H1 (cell line): ENCODE measurements at regions not wholly inside any gene's neighbourhood (a gene's known extent, or its start where the extent isn't known, plus 50 kb on each side); places are given as distances from the start of the nearest gene placed in this dataset.

Source experiments
- CHD2 ChIP-seq: IDR thresholded peaks from 2 replicates; pipeline ENCODE4 v1.6.1; 2012; ENCODE audit warnings: low read length, improper control_type of control experiment
- KDM1A ChIP-seq: fragments of 200-600, 300-600 bp; sonication (generic); IDR thresholded peaks from 2 replicates; pipeline ENCODE4 v1.7.1; 2016; ENCODE audit warnings: mild to moderate bottlenecking, low read length, borderline replicate concordance
- TBP ChIP-seq: IDR thresholded peaks from 2 replicates; pipeline ENCODE4 v1.6.1; 2011; ENCODE audit warnings: low read depth, low read length, improper control_type of control experiment
- TF ChIP-seq, protein P1 (sequence below): fragments of 300-600 bp; sonication (generic); IDR thresholded peaks from 2 replicates; pipeline ENCODE4 v1.7.1; 2012; ENCODE audit warnings: low read length, moderate library complexity, mild to moderate bottlenecking, inconsistent platforms; ENCODE audit not compliant: insufficient replicate concordance

DNA sequence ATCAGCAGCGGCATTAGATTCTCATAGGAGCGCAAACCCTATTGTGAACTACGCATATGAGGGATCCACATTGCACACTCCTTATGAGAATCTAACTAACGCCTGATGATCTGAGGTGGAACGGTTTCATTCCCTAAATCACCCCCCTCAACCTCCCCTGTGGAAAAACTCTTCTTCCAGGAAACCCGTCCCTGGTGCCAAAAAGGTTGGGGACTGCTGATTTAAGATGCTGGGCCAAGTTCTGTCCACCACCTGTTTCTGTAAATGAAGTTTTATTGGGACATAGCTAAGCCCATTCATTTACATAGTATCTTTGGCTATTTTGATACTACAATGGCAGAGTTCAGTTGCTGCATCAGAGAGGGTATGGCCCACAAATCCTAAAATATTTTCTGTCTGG, 268.2 kb upstream of the PRDM1 start (continued):
- TF ChIP-seq, protein P1, sequence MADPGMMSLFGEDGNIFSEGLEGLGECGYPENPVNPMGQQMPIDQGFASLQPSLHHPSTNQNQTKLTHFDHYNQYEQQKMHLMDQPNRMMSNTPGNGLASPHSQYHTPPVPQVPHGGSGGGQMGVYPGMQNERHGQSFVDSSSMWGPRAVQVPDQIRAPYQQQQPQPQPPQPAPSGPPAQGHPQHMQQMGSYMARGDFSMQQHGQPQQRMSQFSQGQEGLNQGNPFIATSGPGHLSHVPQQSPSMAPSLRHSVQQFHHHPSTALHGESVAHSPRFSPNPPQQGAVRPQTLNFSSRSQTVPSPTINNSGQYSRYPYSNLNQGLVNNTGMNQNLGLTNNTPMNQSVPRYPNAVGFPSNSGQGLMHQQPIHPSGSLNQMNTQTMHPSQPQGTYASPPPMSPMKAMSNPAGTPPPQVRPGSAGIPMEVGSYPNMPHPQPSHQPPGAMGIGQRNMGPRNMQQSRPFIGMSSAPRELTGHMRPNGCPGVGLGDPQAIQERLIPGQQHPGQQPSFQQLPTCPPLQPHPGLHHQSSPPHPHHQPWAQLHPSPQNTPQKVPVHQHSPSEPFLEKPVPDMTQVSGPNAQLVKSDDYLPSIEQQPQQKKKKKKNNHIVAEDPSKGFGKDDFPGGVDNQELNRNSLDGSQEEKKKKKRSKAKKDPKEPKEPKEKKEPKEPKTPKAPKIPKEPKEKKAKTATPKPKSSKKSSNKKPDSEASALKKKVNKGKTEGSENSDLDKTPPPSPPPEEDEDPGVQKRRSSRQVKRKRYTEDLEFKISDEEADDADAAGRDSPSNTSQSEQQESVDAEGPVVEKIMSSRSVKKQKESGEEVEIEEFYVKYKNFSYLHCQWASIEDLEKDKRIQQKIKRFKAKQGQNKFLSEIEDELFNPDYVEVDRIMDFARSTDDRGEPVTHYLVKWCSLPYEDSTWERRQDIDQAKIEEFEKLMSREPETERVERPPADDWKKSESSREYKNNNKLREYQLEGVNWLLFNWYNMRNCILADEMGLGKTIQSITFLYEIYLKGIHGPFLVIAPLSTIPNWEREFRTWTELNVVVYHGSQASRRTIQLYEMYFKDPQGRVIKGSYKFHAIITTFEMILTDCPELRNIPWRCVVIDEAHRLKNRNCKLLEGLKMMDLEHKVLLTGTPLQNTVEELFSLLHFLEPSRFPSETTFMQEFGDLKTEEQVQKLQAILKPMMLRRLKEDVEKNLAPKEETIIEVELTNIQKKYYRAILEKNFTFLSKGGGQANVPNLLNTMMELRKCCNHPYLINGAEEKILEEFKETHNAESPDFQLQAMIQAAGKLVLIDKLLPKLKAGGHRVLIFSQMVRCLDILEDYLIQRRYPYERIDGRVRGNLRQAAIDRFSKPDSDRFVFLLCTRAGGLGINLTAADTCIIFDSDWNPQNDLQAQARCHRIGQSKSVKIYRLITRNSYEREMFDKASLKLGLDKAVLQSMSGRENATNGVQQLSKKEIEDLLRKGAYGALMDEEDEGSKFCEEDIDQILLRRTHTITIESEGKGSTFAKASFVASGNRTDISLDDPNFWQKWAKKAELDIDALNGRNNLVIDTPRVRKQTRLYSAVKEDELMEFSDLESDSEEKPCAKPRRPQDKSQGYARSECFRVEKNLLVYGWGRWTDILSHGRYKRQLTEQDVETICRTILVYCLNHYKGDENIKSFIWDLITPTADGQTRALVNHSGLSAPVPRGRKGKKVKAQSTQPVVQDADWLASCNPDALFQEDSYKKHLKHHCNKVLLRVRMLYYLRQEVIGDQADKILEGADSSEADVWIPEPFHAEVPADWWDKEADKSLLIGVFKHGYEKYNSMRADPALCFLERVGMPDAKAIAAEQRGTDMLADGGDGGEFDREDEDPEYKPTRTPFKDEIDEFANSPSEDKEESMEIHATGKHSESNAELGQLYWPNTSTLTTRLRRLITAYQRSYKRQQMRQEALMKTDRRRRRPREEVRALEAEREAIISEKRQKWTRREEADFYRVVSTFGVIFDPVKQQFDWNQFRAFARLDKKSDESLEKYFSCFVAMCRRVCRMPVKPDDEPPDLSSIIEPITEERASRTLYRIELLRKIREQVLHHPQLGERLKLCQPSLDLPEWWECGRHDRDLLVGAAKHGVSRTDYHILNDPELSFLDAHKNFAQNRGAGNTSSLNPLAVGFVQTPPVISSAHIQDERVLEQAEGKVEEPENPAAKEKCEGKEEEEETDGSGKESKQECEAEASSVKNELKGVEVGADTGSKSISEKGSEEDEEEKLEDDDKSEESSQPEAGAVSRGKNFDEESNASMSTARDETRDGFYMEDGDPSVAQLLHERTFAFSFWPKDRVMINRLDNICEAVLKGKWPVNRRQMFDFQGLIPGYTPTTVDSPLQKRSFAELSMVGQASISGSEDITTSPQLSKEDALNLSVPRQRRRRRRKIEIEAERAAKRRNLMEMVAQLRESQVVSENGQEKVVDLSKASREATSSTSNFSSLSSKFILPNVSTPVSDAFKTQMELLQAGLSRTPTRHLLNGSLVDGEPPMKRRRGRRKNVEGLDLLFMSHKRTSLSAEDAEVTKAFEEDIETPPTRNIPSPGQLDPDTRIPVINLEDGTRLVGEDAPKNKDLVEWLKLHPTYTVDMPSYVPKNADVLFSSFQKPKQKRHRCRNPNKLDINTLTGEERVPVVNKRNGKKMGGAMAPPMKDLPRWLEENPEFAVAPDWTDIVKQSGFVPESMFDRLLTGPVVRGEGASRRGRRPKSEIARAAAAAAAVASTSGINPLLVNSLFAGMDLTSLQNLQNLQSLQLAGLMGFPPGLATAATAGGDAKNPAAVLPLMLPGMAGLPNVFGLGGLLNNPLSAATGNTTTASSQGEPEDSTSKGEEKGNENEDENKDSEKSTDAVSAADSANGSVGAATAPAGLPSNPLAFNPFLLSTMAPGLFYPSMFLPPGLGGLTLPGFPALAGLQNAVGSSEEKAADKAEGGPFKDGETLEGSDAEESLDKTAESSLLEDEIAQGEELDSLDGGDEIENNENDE = no peak
- TF ChIP-seq CHD2 (no peak), KDM1A (no peak), TBP (no peak)
